ENCODE measurements at regions not wholly inside any gene's neighbourhood (a gene's known extent, or its start where the extent isn't known, plus 50 kb on each side); places are given as distances from the start of the nearest gene placed in this dataset.

DNA sequence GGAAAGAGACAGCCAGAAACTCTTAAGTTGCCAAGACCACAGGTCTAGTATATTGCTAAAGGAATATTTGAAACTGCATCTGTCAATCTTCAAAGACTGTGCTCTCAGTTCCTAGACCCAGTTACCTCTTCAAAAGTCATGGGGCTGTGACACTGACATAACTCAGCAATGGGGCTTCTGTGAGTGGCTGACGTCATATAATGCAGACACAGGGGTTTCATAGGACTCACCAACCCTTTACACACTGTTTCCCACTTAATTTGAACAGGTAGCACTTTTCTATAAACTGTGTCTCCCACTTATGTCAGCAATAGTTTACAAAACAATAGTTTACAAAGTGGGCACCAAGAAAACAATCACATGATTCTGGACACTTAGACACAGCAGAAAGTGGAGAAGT, 158.4 kb downstream of the GALC start:
- Mint-ChIP-seq H3K27ac (no peak overlapping the region), H3K36me3 (ENCODE audit: low read depth) (no peaks in the 10 kb centered on the region), H3K9me3 (peaks cover 43% of the 10 kb centered on the region), H3K4me3 (no peak overlapping the region), H3K4me1 (ENCODE audit: low read depth) (no peaks in the 10 kb centered on the region), H3K27me3 (ENCODE audit: insufficient read depth) (no peaks in the 10 kb centered on the region)
- TF ChIP-seq, protein P1, sequence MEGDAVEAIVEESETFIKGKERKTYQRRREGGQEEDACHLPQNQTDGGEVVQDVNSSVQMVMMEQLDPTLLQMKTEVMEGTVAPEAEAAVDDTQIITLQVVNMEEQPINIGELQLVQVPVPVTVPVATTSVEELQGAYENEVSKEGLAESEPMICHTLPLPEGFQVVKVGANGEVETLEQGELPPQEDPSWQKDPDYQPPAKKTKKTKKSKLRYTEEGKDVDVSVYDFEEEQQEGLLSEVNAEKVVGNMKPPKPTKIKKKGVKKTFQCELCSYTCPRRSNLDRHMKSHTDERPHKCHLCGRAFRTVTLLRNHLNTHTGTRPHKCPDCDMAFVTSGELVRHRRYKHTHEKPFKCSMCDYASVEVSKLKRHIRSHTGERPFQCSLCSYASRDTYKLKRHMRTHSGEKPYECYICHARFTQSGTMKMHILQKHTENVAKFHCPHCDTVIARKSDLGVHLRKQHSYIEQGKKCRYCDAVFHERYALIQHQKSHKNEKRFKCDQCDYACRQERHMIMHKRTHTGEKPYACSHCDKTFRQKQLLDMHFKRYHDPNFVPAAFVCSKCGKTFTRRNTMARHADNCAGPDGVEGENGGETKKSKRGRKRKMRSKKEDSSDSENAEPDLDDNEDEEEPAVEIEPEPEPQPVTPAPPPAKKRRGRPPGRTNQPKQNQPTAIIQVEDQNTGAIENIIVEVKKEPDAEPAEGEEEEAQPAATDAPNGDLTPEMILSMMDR (IDR thresholded peaks at IDR 0.05), result no peak
- DNase-seq, result no peak

DNA sequence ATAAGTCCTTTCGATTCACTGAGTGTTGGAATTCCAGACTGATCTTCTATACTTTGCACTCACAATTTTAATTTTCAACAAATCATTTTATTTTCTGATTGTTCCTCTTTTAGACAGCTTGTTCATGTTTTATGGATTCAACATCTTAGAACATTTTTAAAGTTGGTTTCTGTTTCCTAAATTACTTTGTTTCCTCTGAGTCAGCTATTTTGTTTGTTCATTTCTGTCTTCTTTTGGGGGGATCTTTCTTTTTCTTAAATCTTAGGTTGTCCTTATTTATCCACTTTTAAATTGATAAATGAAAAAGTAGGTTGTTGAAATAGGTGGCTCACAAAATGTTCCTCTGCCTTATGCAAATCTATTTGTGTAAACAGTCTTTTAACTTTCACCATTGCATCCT, 160.0 kb downstream of the GALC start:
- H3K4me1 Mint-ChIP-seq (ENCODE audit: low read depth), result no peaks in the 10 kb centered on the region
- no peaks in the 10 kb centered on the region for H3K36me3 Mint-ChIP-seq (ENCODE audit: low read depth)
- TF ChIP-seq, protein P1 (IDR thresholded peaks at IDR 0.05), result no peak
- no peak overlapping the region for H3K27ac Mint-ChIP-seq
- DNase-seq, result no peak
- H3K27me3 Mint-ChIP-seq (ENCODE audit: insufficient read depth), result no peaks in the 10 kb centered on the region
- peaks cover 45% of the 10 kb centered on the region for H3K9me3 Mint-ChIP-seq
- no peak overlapping the region for H3K4me3 Mint-ChIP-seq

DNA sequence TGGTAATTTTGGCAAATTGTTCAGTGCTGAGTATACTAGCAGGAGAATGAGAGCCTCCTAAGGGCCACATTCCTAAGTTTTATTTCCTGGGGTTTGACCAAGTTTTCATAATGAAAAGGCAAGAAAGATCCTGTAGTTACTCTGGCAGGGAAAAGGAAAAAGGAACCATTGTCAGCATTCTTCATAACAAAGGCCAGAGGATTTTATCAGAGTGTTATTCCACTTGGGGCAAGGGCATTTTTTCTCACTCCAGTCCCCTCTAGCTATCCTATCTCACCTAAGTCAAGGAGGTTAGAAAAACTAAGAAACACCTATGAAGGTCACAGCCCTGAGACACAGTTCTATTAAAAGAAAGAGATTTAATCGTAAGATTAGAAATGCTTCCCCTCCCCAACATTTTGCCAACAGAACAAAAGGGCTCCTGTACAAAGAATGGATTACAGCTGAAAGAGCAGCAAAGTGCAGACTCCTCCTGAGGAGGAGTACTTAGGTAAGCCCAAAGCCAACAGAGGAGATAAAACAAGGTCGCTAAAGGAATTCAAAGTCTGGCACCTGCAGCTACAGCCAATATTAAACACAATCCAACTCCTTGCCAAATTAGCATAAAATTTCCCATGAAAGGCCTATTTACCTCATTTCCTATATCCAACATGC, 162.4 kb downstream of the GALC start:
- TF ChIP-seq, protein P1 (IDR thresholded peaks at IDR 0.05), result no peak
- no peaks in the 10 kb centered on the region for H3K36me3 Mint-ChIP-seq (ENCODE audit: low read depth)
- no peak for DNase-seq
- no peaks in the 10 kb centered on the region for H3K27me3 Mint-ChIP-seq (ENCODE audit: insufficient read depth)
- H3K9me3 Mint-ChIP-seq, result peaks cover 40% of the 10 kb centered on the region
- no peak overlapping the region for H3K27ac Mint-ChIP-seq
- H3K4me3 Mint-ChIP-seq, result no peak overlapping the region
- H3K4me1 Mint-ChIP-seq (ENCODE audit: low read depth), result no peaks in the 10 kb centered on the region

DNA sequence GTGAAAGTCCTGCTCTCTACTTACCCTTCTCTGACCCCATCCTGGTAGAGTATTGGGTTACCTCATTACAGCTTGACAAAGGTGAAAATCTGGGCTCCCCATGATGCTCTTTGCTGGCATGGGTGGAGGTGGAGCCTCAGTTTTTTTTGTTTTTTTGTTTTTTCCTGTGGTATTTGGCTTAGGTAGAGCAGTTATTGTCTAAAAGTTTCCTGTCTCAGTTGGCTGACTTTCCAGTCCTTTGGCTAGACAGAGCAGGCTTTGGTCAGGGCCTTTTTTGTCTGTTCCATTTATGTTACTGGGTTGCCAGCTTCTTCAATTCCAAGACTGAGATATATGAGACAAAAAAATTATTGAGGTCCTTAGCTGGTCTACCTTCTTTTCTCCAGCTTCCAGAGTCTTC, 163.4 kb downstream of the GALC start:
- DNase-seq, result no peak
- Mint-ChIP-seq H3K27ac (no peak overlapping the region), H3K9me3 (peaks cover 45% of the 10 kb centered on the region), H3K4me3 (no peak overlapping the region), H3K27me3 (ENCODE audit: insufficient read depth) (no peaks in the 10 kb centered on the region), H3K4me1 (ENCODE audit: low read depth) (no peaks in the 10 kb centered on the region), H3K36me3 (ENCODE audit: low read depth) (no peaks in the 10 kb centered on the region)
- TF ChIP-seq, protein P1 (IDR thresholded peaks at IDR 0.05), result no peak

DNA sequence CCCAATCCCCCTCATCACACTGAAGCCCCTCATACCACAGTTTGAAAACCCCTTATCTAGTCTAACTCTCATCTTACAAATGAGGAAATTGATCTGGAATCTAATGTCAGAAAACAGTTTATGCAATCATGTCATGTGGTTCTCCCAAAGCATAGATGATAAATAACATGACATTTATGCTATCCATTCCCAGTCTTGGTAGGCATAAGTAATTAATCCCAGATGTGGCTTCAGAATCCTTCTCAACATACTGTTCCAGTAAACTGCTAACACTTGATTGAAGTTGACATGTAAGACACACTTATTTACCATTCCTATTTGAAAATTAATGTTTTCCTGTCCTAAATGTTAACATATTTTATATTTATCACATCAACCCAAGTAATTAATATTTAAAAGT, 168.7 kb downstream of the GALC start:
- no peak for DNase-seq

More for the DNA sequence above, 168.7 kb downstream of the GALC start:
- Mint-ChIP-seq H3K27me3 (ENCODE audit: insufficient read depth) (no peaks in the 10 kb centered on the region), H3K27ac (no peak overlapping the region), H3K9me3 (peaks cover 27% of the 10 kb centered on the region), H3K4me1 (ENCODE audit: low read depth) (no peaks in the 10 kb centered on the region), H3K4me3 (no peak overlapping the region), H3K36me3 (ENCODE audit: low read depth) (no peaks in the 10 kb centered on the region)
- TF ChIP-seq, protein P1 (IDR thresholded peaks at IDR 0.05), result no peak
